SK-N-MC (cell line): ENCODE measurements at regions not wholly inside any gene's neighbourhood (a gene's known extent, or its start where the extent isn't known, plus 50 kb on each side); places are given as distances from the start of the nearest gene placed in this dataset.

ENCODE experiments used
- FOXP2 ChIP-seq: optimal IDR thresholded peaks from 2 replicates; pipeline ENCODE3; 2011; ENCODE audit warnings: mild to moderate bottlenecking, moderate library complexity; ENCODE audit not compliant: insufficient read depth; ENCODE audit errors: extremely low read length, control extremely low read depth
- POLR2AphosphoS5 ChIP-seq: IDR thresholded peaks from 2 replicates; pipeline ENCODE4 v1.6.1; 2012; ENCODE audit warnings: mild to moderate bottlenecking, low read depth, low read length, borderline replicate concordance

- TF ChIP-seq FOXP2 (no peak), POLR2AphosphoS5 (no peak)
These were observed 213.8 kb downstream of the IRX1 start for GRCh38 chr5:3809455-3809854.
